ENCODE measurements at regions not wholly inside any gene's neighbourhood (a gene's known extent, or its start where the extent isn't known, plus 50 kb on each side); places are given as distances from the start of the nearest gene placed in this dataset.

- BruUV-seq (replicated peaks), result no TSS peak
- no peak overlapping the region for H2AFZ ChIP-seq (ENCODE audit: low read depth, low read length, poor library complexity, severe bottlenecking)
- peak overlapping the region; percentile 47 for H3K4me2 ChIP-seq (ENCODE audit: low read length)
- H3K79me2 ChIP-seq (ENCODE audit: insufficient read depth, low read length), result peaks cover 4% of the 10 kb centered on the region; the same call in 1 of the 2 replicates
- no peaks in the 10 kb centered on the region for H3K36me3 ChIP-seq (ENCODE audit: control insufficient read depth in 1 of 2, insufficient read depth in 2 of 2, low read length in 2 of 2)
- H3K27ac ChIP-seq (ENCODE audit: low read depth, low read length), result no peak overlapping the region
- POLR2A ChIA-PET, result interaction anchor here (1.5 to 1.8 kb wide), 2 partner anchors 9 to 10 kb away, joined by 3 read pairs; no protein-coding TSS in a partner anchor
- H3K27me3 ChIP-seq (ENCODE audit: insufficient read depth, low read length), result no peaks in the 10 kb centered on the region
- peak; percentile 56 for ATAC-seq
- H3K9ac ChIP-seq (ENCODE audit: low read length), result no peak overlapping the region
- CTCF ChIA-PET, result interaction anchor here (2.4 kb wide), 1 partner anchor 22 kb away, joined by 9 read pairs; no protein-coding TSS in a partner anchor
- no peak overlapping the region for H3K4me3 ChIP-seq (replicated peaks in 1 of 2; ENCODE audit: low read depth in 1 of 2, low read length in 2 of 2)
- no peaks in the 10 kb centered on the region for H3K9me2 ChIP-seq (ENCODE audit: insufficient read depth)
- no peaks in the 10 kb centered on the region for H4K20me1 ChIP-seq (ENCODE audit: insufficient read depth)
- no peaks in the 10 kb centered on the region for H3K9me3 ChIP-seq (ENCODE audit: control insufficient read depth in 1 of 2, insufficient read depth in 1 of 2, low read depth in 1 of 2, low read length in 2 of 2)
- H3K4me1 ChIP-seq (ENCODE audit: control insufficient read depth in 1 of 2, insufficient read depth in 2 of 2, low read length in 2 of 2), result peaks cover 36 to 67% of the 10 kb centered on the region in 2 experiments
- intact Hi-C loops (cut with micrococcal nuclease), result no loop called here
- no peak for DNase-seq (ENCODE audit: low read depth, low spot score)
- peak; percentile 62 for TF ChIP-seq FOSL1 (IDR thresholded peaks at IDR 0.05; ENCODE audit: low read depth)
- no peak for TF ChIP-seq YY1 (IDR thresholded peaks at IDR 0.05; ENCODE audit: extremely low read depth, insufficient replicate concordance, low read depth, low read length)
- TF ChIP-seq SIN3A (IDR thresholded peaks at IDR 0.05; ENCODE audit: low read depth), result peak; percentile 54; the same call in 1 of the 2 replicates
- peak; percentile 45 for TF ChIP-seq JUND (IDR thresholded peaks at IDR 0.05)
- no peak for TF ChIP-seq SRF (IDR thresholded peaks at IDR 0.05; ENCODE audit: low read depth)
- TF ChIP-seq RAD21 (IDR thresholded peaks at IDR 0.05; ENCODE audit: low read depth), result no peak
- no peak for TF ChIP-seq MAX (IDR thresholded peaks at IDR 0.05)
- TF ChIP-seq ZBTB33 (IDR thresholded peaks at IDR 0.05; ENCODE audit: extremely low read depth, insufficient replicate concordance, low read length), result no peak
- no peak for TF ChIP-seq ATF3 (IDR thresholded peaks at IDR 0.05)
- TF ChIP-seq SP1 (IDR thresholded peaks at IDR 0.05; ENCODE audit: low read depth), result peak; percentile 58
- no peak for TF ChIP-seq ELF1 (IDR thresholded peaks at IDR 0.05; ENCODE audit: borderline replicate concordance, low read depth)
- RAD21 ChIA-PET (ENCODE audit: low non-redundant PET in 1 of 2, low total read pairs in 2 of 2, uncharacterized antibody in 2 of 2, unreplicated experiment in 2 of 2), result no interaction called here
Measured at GRCh38 chr2:134140251-134140661, 113.6 kb upstream of the MGAT5 start.
